Choroid plexus epithelial cell (primary cell): ENCODE measurements at regions not wholly inside any gene's neighbourhood (a gene's known extent, or its start where the extent isn't known, plus 50 kb on each side); places are given as distances from the start of the nearest gene placed in this dataset.

Source experiments
- DNase-seq: peaks from one replicate; pipeline ENCODE4 v3.0.0-alpha.2; 2010; ENCODE audit warnings: low read depth
- H3K4me3 ChIP-seq: 2 replicates; pipeline ENCODE4 v1.5.1; 2011; ENCODE audit warnings: low read depth, mild to moderate bottlenecking, control low read depth, low read length, moderate library complexity
- TF ChIP-seq, protein P1 (sequence below): conservative IDR thresholded peaks from 2 replicates; pipeline ENCODE4 v1.5.1; 2011; ENCODE audit warnings: low read depth, mild to moderate bottlenecking, control low read depth, inconsistent platforms, low read length, moderate library complexity

DNA sequence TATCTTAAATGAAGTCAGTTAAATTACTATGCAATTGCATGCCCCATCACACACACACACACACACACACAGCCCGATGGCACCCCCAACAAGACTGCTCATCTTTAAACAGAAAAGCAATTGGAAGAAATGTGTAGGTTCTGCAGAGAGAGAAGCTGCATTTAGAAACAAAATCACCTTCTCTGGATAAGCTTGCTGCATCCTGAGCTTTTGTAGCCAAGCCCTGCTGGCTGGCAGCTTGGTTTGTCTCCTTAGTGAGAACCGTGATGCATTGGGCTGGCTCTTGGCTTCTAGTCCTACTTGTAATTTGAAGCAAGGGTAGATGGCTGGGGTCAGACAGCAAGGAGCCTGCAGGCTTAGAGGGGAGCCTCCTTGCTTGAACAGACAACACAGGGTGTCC, 153.8 kb downstream of the SOX9 start:
- TF ChIP-seq, protein P1, sequence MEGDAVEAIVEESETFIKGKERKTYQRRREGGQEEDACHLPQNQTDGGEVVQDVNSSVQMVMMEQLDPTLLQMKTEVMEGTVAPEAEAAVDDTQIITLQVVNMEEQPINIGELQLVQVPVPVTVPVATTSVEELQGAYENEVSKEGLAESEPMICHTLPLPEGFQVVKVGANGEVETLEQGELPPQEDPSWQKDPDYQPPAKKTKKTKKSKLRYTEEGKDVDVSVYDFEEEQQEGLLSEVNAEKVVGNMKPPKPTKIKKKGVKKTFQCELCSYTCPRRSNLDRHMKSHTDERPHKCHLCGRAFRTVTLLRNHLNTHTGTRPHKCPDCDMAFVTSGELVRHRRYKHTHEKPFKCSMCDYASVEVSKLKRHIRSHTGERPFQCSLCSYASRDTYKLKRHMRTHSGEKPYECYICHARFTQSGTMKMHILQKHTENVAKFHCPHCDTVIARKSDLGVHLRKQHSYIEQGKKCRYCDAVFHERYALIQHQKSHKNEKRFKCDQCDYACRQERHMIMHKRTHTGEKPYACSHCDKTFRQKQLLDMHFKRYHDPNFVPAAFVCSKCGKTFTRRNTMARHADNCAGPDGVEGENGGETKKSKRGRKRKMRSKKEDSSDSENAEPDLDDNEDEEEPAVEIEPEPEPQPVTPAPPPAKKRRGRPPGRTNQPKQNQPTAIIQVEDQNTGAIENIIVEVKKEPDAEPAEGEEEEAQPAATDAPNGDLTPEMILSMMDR, result no peak

DNA sequence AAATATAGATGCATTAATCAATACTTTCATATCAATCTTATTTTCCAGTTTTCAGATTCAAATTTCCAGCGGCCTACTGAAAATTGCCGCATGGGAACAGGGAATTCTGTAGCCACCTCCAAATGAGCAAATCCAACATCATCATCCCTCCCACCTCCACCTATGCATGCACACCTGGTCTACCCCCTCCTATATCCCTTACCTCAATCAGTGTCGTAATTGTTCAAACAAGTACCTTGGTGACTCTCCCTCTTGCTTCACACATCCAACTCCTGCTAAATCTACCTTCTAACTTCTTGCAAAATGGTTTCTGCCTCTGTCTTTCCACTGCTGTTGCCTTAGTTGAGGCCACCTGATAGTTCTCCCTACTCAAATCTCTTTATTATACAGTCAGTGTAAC, 160.1 kb downstream of the SOX9 start:
- H3K4me3 ChIP-seq, result no peak overlapping the region
- no peak for DNase-seq
- TF ChIP-seq, protein P1, result no peak

More for the DNA sequence above, 153.8 kb downstream of the SOX9 start:
- no peak overlapping the region for H3K4me3 ChIP-seq
- DNase-seq, result no peak

DNA sequence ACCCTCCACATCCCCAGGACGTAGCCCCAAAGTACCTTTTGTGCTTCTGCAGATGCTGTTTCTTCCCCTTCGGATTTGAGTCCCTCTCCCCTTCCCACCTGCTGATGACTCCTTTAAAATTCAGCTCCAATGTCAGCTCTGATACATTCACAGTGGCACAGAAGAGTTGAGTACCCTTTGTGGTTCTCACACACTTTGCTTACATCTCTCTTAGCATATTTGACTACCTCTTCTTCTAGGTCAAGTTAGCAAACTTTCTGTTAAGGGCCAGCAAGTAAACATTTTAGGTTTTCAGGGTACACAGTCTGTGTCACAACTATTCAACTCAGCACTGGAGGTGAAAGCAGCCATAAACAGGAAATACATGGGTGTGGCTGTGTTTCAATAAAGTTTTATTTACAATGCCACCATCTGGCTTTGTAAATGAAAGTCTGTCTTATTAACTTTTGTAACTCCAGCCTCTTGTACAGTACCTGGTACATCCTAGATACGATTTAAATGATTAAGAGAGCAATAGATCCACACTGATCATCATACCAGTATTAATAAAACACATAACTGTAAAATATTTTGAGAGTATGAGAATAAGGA, 161.7 kb downstream of the SOX9 start:
- no peak overlapping the region for H3K4me3 ChIP-seq
- no peak for DNase-seq
- TF ChIP-seq, protein P1, result no peak

DNA sequence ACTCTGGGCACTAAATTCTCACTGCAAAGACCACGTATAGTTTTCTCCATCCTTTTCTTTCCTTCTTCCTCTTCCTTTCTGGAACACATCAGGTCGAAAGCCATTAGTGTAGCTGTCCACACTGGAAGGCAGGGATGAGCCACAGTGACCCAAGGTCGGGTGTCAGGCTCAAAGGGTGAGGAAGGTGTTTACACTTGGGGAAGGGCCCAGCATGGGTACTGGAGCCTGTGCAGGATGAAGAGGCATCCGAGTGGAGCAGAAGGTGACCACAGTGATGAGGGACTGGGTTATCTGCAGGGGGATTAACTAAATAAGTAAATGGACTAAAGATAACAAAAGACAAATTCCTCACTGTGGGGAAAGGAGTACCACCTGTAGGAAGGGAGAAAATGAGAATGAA, 164.0 kb downstream of the SOX9 start:
- DNase-seq, result no peak
- H3K4me3 ChIP-seq, result no peak overlapping the region
- TF ChIP-seq, protein P1, result no peak

- H3K4me3 ChIP-seq, result no peak overlapping the region
- peak; percentile 15 for DNase-seq
- TF ChIP-seq, protein P1, result peak; percentile 12
Observed at GRCh38 chr17:72287586-72287985, 166.8 kb downstream of the SOX9 start.

DNA sequence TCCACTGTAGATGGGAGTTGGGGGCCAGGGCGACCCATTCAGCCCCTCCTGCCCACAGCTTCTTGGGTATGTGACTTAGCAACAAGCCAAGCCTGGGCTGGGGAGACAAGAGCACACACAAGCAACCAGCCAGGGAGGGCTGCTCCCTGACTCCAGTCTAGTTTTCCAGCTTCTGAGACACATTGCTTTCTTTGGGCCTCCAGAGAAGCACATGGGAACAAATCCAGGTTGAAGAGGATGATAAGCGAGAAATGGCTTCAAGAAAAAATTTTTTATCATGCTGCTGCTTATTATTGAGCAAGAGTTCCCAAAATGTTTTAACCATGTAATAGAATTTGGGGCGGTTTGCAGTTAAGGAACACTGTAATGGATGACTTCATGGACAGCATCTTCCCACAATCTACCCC, 173.7 kb downstream of the SOX9 start:
- no peak overlapping the region for H3K4me3 ChIP-seq
- no peak for DNase-seq
- TF ChIP-seq, protein P1, result no peak

DNA sequence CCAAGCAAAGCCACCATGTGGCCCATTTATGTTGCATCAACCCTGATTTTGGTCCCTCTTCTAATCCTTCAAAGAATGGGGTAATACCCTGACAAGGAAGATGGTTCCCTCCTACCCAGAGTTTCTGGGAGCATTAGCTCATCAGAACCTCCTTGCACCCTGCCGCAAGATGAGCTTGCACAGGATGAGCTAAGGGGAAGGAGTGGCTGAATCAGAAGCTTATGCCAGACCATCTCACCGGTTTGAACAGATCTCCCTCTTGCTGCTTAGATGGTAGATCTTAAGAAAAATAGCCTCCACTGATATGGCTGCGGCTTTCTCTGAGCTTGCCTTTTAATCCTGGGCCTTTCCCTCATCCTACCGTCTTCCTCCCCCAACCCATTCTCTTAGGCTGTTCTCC, 175.1 kb downstream of the SOX9 start:
- no peak overlapping the region for H3K4me3 ChIP-seq
- DNase-seq, result no peak
- TF ChIP-seq, protein P1, result no peak
